ENCODE measurements at regions not wholly inside any gene's neighbourhood (a gene's known extent, or its start where the extent isn't known, plus 50 kb on each side); places are given as distances from the start of the nearest gene placed in this dataset.

DNA sequence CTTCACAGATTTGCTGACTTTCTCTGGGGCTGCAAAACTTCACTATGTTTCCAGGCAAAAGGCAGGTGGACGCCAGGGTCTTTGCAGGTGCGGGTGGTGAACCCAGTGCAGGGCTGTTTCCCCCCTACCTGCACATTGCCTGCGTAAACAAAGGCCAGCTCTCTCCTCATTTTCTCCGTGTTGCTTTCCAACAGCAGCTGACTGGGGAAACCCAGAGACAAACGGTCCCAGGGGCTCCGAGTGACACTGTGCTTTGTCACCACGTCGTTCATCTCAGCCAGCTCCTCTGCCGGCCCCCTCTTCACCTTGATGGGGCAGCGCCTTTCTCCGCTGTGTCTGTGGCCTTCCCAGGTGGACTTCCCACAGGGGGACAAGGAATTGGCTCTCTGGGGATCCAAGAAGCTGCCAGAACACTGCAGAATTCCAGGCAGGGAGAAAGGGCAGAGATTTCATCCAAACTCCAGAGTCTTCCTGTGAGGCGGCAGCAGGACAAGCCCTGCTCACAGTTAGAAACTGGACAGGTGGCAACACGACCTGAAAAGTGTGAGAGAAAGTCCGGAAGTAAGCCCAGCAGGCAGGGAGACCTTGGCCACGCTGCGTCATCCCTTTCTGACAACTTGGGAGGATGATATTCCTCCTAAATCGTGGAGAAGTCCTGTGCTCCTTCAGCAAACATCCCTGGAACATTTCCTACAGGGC is 1493.7 kb downstream of the TBC1D22A start:
- H3K9me3 Mint-ChIP-seq: no peaks in the 10 kb centered on the region
- H3K4me1 Mint-ChIP-seq: no peaks in the 10 kb centered on the region
- no peak overlapping the region for H3K4me3 Mint-ChIP-seq
- H3K27ac Mint-ChIP-seq: no peak overlapping the region
- ChIA-PET CTCF (no interaction called here), POLR2A (no interaction called here)
- H3K36me3 Mint-ChIP-seq (ENCODE audit: low read depth): no peaks in the 10 kb centered on the region
- no peak for DNase-seq
- H3K27me3 Mint-ChIP-seq: no peaks in the 10 kb centered on the region

- ChIA-PET POLR2A (no interaction called here), CTCF (no interaction called here)
- H3K27ac Mint-ChIP-seq: no peak overlapping the region
- H3K4me1 Mint-ChIP-seq: no peaks in the 10 kb centered on the region
- H3K9me3 Mint-ChIP-seq: no peaks in the 10 kb centered on the region
- peaks cover 2% of the 10 kb centered on the region for H3K27me3 Mint-ChIP-seq
- H3K36me3 Mint-ChIP-seq (ENCODE audit: low read depth): no peaks in the 10 kb centered on the region
- no peak overlapping the region for H3K4me3 Mint-ChIP-seq
- DNase-seq: no peak
Measured at GRCh38 chr22:48254311-48254873, 1491.9 kb downstream of the TBC1D22A start.

GRCh38 chr22:48253573-48253972 is 1491.1 kb downstream of the TBC1D22A start:
- no peaks in the 10 kb centered on the region for H3K4me1 Mint-ChIP-seq
- H3K4me3 Mint-ChIP-seq: no peak overlapping the region
- ChIA-PET CTCF (no interaction called here), POLR2A (no interaction called here)
- DNase-seq: no peak
- no peak overlapping the region for H3K27ac Mint-ChIP-seq
- no peaks in the 10 kb centered on the region for H3K36me3 Mint-ChIP-seq (ENCODE audit: low read depth)
- H3K27me3 Mint-ChIP-seq: peaks cover 2% of the 10 kb centered on the region
- H3K9me3 Mint-ChIP-seq: no peaks in the 10 kb centered on the region

GRCh38 chr22:48253136-48253535 is 1490.7 kb downstream of the TBC1D22A start:
- Mint-ChIP-seq H3K4me3 (no peak overlapping the region), H3K27me3 (peaks cover 2% of the 10 kb centered on the region), H3K9me3 (no peaks in the 10 kb centered on the region), H3K36me3 (ENCODE audit: low read depth) (no peaks in the 10 kb centered on the region), H3K4me1 (no peaks in the 10 kb centered on the region), H3K27ac (no peak overlapping the region)
- POLR2A ChIA-PET: no interaction called here
- CTCF ChIA-PET: no interaction called here
- DNase-seq: no peak

GRCh38 chr22:48251629-48252028 is 1489.2 kb downstream of the TBC1D22A start:
- ChIA-PET POLR2A (no interaction called here), CTCF (interaction anchor here (0.6 kb wide), 1 partner anchor 1182 kb away, joined by 3 read pairs; no protein-coding TSS in a partner anchor)
- H3K4me3 Mint-ChIP-seq: no peak overlapping the region
- no peaks in the 10 kb centered on the region for H3K9me3 Mint-ChIP-seq
- no peak overlapping the region for H3K27ac Mint-ChIP-seq
- H3K36me3 Mint-ChIP-seq (ENCODE audit: low read depth): no peaks in the 10 kb centered on the region
- peaks cover 4% of the 10 kb centered on the region for H3K27me3 Mint-ChIP-seq
- no peaks in the 10 kb centered on the region for H3K4me1 Mint-ChIP-seq
- no peak for DNase-seq

- H3K9me3 Mint-ChIP-seq: no peaks in the 10 kb centered on the region
- H3K4me1 Mint-ChIP-seq: no peaks in the 10 kb centered on the region
- no peak overlapping the region for H3K27ac Mint-ChIP-seq
- ChIA-PET CTCF (no interaction called here), POLR2A (no interaction called here)
- DNase-seq: no peak
- H3K27me3 Mint-ChIP-seq: peaks cover 5% of the 10 kb centered on the region
- no peak overlapping the region for H3K4me3 Mint-ChIP-seq
- H3K36me3 Mint-ChIP-seq (ENCODE audit: low read depth): no peaks in the 10 kb centered on the region
Measured at GRCh38 chr22:48250937-48251530, 1488.6 kb downstream of the TBC1D22A start.

DNA sequence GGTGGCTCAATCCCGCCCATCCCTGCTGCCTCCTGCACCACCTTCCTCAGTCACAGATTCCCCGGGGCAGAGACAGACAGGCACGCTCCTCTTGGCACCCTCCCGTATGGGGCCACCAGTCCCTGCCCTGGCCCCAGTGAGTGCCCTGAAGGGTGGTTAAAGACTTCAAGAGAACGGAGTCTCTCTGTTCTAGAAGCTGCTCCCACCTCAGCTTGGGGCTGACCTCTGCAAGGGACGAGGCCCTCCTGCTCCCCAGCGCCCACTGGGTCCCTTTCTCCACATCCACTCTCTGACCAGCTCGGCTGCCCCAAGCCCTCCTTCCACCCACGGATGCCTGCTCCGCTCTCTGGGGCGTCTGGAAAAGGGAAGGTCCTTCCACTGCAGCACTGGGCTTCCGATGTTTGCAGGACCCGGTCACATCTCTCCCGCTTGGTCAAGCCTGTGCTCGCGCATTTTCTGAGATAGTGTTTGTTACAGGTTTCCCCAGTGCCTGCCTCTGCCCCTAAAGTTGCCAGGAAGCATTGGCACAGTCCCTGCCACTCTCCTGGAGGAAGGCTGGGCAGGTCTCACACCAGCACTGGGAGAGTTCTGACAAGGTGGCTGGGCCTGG is 1487.9 kb downstream of the TBC1D22A start:
- DNase-seq: no peak
- H3K36me3 Mint-ChIP-seq (ENCODE audit: low read depth): no peaks in the 10 kb centered on the region
- H3K27ac Mint-ChIP-seq: no peak overlapping the region
- H3K4me3 Mint-ChIP-seq: no peak overlapping the region
- H3K27me3 Mint-ChIP-seq: peaks cover 5% of the 10 kb centered on the region
- POLR2A ChIA-PET: no interaction called here
- CTCF ChIA-PET: no interaction called here
- no peaks in the 10 kb centered on the region for H3K9me3 Mint-ChIP-seq
- peaks cover 2% of the 10 kb centered on the region for H3K4me1 Mint-ChIP-seq

GRCh38 chr22:48249713-48250268 is 1487.3 kb downstream of the TBC1D22A start:
- Mint-ChIP-seq H3K27me3 (peaks cover 5% of the 10 kb centered on the region), H3K4me1 (peaks cover 8% of the 10 kb centered on the region), H3K9me3 (no peaks in the 10 kb centered on the region), H3K27ac (no peak overlapping the region), H3K4me3 (no peak overlapping the region), H3K36me3 (ENCODE audit: low read depth) (no peaks in the 10 kb centered on the region)
- ChIA-PET CTCF (no interaction called here), POLR2A (no interaction called here)
- no peak for DNase-seq

- ChIA-PET CTCF (no interaction called here), POLR2A (no interaction called here)
- Mint-ChIP-seq H3K9me3 (no peaks in the 10 kb centered on the region), H3K27me3 (peaks cover 5% of the 10 kb centered on the region), H3K4me1 (peaks cover 8% of the 10 kb centered on the region), H3K4me3 (no peak overlapping the region), H3K27ac (no peak overlapping the region), H3K36me3 (ENCODE audit: low read depth) (no peaks in the 10 kb centered on the region)
- DNase-seq: no peak
Measured at GRCh38 chr22:48248901-48249455, 1486.5 kb downstream of the TBC1D22A start.

DNA sequence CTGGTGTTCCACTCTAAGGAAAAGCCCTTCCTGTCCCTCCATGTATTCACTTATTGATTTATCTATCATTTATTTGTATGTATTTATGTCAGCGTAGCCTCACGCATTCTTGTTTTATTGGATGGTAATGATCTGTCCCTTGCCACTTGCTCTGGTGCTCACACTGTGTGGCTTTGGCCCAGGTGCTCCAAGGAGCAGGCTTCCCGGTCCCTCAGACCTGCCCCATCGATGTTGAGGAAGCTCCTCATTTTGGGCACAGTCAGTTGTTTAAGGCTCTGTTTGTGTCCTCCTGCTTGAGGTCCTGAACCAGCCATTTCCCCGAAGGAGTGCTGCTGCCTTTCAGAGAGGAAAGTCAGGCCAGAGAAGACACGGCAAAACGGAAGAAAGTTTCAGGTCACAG is 1485.4 kb downstream of the TBC1D22A start:
- POLR2A ChIA-PET: no interaction called here
- DNase-seq: no peak
- CTCF ChIA-PET: no interaction called here
- H3K27me3 Mint-ChIP-seq: peaks cover 5% of the 10 kb centered on the region
- no peak overlapping the region for H3K4me3 Mint-ChIP-seq
- H3K36me3 Mint-ChIP-seq (ENCODE audit: low read depth): no peaks in the 10 kb centered on the region
- no peak overlapping the region for H3K27ac Mint-ChIP-seq
- peaks cover 8% of the 10 kb centered on the region for H3K4me1 Mint-ChIP-seq
- H3K9me3 Mint-ChIP-seq: no peaks in the 10 kb centered on the region

GRCh38 chr22:48245196-48245485 is 1482.7 kb downstream of the TBC1D22A start:
- no peak for DNase-seq
- Mint-ChIP-seq H3K27me3 (peaks cover 3% of the 10 kb centered on the region), H3K9me3 (no peaks in the 10 kb centered on the region), H3K4me1 (peaks cover 11% of the 10 kb centered on the region), H3K36me3 (ENCODE audit: low read depth) (no peaks in the 10 kb centered on the region), H3K4me3 (no peak overlapping the region), H3K27ac (no peak overlapping the region)
- CTCF ChIA-PET: no interaction called here
- POLR2A ChIA-PET: no interaction called here

DNA sequence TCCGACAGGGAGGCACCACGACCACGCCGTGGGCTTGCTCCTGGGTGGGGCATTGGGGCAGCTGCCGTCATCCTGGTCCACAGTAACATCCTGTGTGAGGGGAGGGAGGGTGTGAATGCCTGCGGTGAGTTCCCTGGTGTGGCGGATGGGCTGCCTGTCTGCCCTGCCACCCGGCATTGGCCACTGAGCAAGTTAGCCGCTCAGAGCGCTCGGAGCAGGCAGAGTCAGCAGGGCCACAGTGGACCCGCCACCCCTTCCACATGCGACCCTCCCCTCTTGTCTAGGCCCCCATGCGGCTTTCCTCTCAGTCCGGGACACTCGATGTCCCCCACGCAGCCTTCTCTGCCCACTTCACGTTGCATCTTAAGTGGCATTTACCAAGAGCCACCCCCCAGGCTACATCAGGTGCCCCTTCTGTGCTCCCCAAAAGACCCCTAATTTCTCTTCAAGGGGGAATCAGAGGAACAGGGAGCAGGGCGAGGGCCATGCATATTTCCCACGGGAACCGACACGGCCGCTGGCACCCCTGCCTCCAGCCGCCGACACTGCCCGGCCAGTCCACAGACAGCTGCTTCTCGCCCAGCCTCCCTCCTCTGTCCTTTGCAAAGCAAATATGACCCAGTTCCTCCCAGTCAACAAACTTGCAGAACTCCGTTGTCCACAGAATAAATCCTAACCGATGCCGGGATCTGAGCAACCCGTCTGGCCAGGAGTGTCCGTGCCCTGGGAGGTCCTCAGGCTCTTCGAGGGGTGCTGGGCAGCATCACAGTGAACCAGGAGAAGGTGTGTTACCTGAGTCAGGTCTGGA is 1482.1 kb downstream of the TBC1D22A start:
- H3K27me3 Mint-ChIP-seq: peaks cover 4% of the 10 kb centered on the region
- CTCF ChIA-PET: no interaction called here
- POLR2A ChIA-PET: no interaction called here

DNA sequence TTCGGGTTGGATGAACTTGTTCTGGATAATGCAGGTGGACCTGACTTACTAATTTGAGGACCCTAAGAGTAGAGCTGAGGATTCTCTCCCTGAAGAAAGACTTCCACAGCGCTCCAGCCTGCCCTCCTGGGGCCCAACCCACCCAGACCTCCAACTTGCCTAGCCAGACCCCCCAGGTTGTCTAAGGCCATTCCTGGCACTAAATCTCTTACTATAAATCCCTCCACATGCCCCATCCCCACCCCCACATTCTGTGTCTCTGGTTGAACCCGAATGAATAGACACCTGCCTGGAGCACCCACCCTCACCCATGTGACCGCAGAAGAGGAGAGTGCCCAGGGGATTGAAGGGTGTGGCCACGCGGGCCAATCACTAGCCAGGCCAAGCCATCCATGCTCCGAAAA is 1480.0 kb downstream of the TBC1D22A start:
- Mint-ChIP-seq H3K27ac (no peak overlapping the region), H3K36me3 (ENCODE audit: low read depth) (no peaks in the 10 kb centered on the region), H3K4me1 (peaks cover 11% of the 10 kb centered on the region), H3K4me3 (no peak overlapping the region), H3K9me3 (no peaks in the 10 kb centered on the region), H3K27me3 (peaks cover 4% of the 10 kb centered on the region)
- ChIA-PET POLR2A (no interaction called here), CTCF (no interaction called here)
- no peak for DNase-seq

More for the DNA sequence above, 1482.1 kb downstream of the TBC1D22A start:
- no peaks in the 10 kb centered on the region for H3K9me3 Mint-ChIP-seq
- H3K4me3 Mint-ChIP-seq: no peak overlapping the region
- H3K36me3 Mint-ChIP-seq (ENCODE audit: low read depth): no peaks in the 10 kb centered on the region
- DNase-seq: no peak
- H3K27ac Mint-ChIP-seq: no peak overlapping the region
- H3K4me1 Mint-ChIP-seq: peaks cover 11% of the 10 kb centered on the region

All from activated CD4-positive, alpha-beta T cell treated with anti-CD3 and anti-CD28 coated beads, Interleukin-2, amount 10 ng/mL, durations not matched to agents 7 days and 5 days (primary cell).